GM23338 (cell line): ENCODE measurements at regions not wholly inside any gene's neighbourhood (a gene's known extent, or its start where the extent isn't known, plus 50 kb on each side); places are given as distances from the start of the nearest gene placed in this dataset.

Experiments
- ATAC-seq: fragments of 200-7000 bp; cut with Tn5 transposase; 3 replicates; pipeline ENCODE4 v1.9.1; 2020
- DNase-seq: peaks from one replicate; pipeline ENCODE4 v3.0.0-alpha.2; 2015; ENCODE audit warnings: low spot score
- H2AFZ ChIP-seq: fragments of 200-600 bp; sonication (generic); 2 replicates; pipeline ENCODE4 v1.8.0; 2016; ENCODE audit warnings: antibody characterized with exemption, mild to moderate bottlenecking, moderate library complexity
- H3F3A ChIP-seq: fragments of 200-600 bp; sonication (generic); replicated peaks from 2 replicates; pipeline ENCODE4 v1.8.0; 2017; ENCODE audit warnings: antibody characterized with exemption, mixed run types, low read depth
- H3K27ac ChIP-seq: fragments of 200-600 bp; sonication (generic); 2 replicates; pipeline ENCODE4 v1.6.1; 2016; ENCODE audit warnings: low read depth
- H3K27me3 ChIP-seq: fragments of 200-600 bp; sonication (generic); 2 replicates; pipeline ENCODE4 v1.8.0; 2016; ENCODE audit warnings: mild to moderate bottlenecking, mixed run types, moderate library complexity; ENCODE audit not compliant: insufficient read depth
- H3K36me3 ChIP-seq: fragments of 200-600 bp; sonication (generic); 2 replicates; pipeline ENCODE4 v1.8.0; 2016; ENCODE audit warnings: mild to moderate bottlenecking; ENCODE audit not compliant: insufficient read depth
- H3K4me1 ChIP-seq: fragments of 200-600 bp; sonication (generic); 2 replicates; pipeline ENCODE4 v1.8.0; 2016; ENCODE audit warnings: mild to moderate bottlenecking, moderate library complexity; ENCODE audit not compliant: insufficient read depth
- H3K4me2 ChIP-seq: fragments of 200-600 bp; sonication (generic); 2 replicates; pipeline ENCODE4 v1.7.1; 2017; ENCODE audit warnings: mixed run types
- H3K4me3 ChIP-seq: fragments of 200-600 bp; sonication (generic); 2 replicates; pipeline ENCODE4 v1.6.1; 2016; ENCODE audit warnings: mixed run types
- H3K79me2 ChIP-seq: fragments of 200-600 bp; sonication (generic); replicated peaks from 2 replicates; pipeline ENCODE4 v1.8.0; 2017; ENCODE audit warnings: mild to moderate bottlenecking; ENCODE audit not compliant: insufficient read depth
- H3K9me2 ChIP-seq: fragments of 200-600 bp; sonication (generic); 2 replicates; pipeline ENCODE4 v1.8.0; 2017; ENCODE audit not compliant: insufficient read depth
- H4K20me1 ChIP-seq: fragments of 200-600 bp; sonication (generic); replicated peaks from 2 replicates; pipeline ENCODE4 v1.8.0; 2017; ENCODE audit warnings: mild to moderate bottlenecking; ENCODE audit not compliant: insufficient read depth
- H3K27ac Mint-ChIP-seq: 2 replicates; pipeline ENCODE4 v1.8.0; 2020; ENCODE audit warnings: inconsistent platforms, mild to moderate bottlenecking, moderate library complexity, mixed read lengths
- H3K27me3 Mint-ChIP-seq: 3 replicates; pipeline ENCODE4 v1.8.0; 2022; ENCODE audit warnings: low read depth, mild to moderate bottlenecking, moderate library complexity, mixed read lengths, inconsistent platforms; ENCODE audit not compliant: insufficient read depth, poor library complexity
- H3K36me3 Mint-ChIP-seq: 3 replicates; pipeline ENCODE4 v1.8.0; 2021; ENCODE audit warnings: low read depth, mild to moderate bottlenecking, inconsistent platforms, moderate library complexity, mixed read lengths
- H3K4me1 Mint-ChIP-seq: 3 replicates; pipeline ENCODE4 v1.8.0; 2020; ENCODE audit warnings: mild to moderate bottlenecking, inconsistent platforms, mixed read lengths
- H3K4me3 Mint-ChIP-seq: 3 replicates; pipeline ENCODE4 v1.8.0; 2021; ENCODE audit warnings: moderate library complexity, mild to moderate bottlenecking, inconsistent platforms, mixed read lengths
- H3K9me3 Mint-ChIP-seq: 3 replicates; pipeline ENCODE4 v1.8.0; 2020; ENCODE audit warnings: moderate library complexity, mild to moderate bottlenecking, inconsistent platforms, mixed read lengths
- CREB1 ChIP-seq: fragments of 250-450 bp; sonication (Bioruptor Pico); IDR thresholded peaks from 2 replicates; pipeline ENCODE4 v1.5.0; 2020; ENCODE audit warnings: low read depth, mild to moderate bottlenecking, moderate library complexity
- ETS1 ChIP-seq: IDR thresholded peaks from 2 replicates; pipeline ENCODE4 v1.6.1; 2016; ENCODE audit warnings: antibody characterized with exemption
- EZH2 ChIP-seq: fragments of 200-600 bp; sonication (generic); IDR thresholded peaks from one replicate; pipeline ENCODE4 v1.8.0; 2017; ENCODE audit warnings: antibody characterized with exemption, mild to moderate bottlenecking, low read depth; ENCODE audit not compliant: unreplicated experiment
- JUNB ChIP-seq: IDR thresholded peaks from one replicate; pipeline ENCODE4 v1.6.1; 2016; ENCODE audit warnings: antibody characterized with exemption; ENCODE audit not compliant: unreplicated experiment
- NANOG ChIP-seq: IDR thresholded peaks from 2 replicates; pipeline ENCODE4 v1.6.1; 2016; ENCODE audit warnings: antibody characterized with exemption, borderline replicate concordance
- POLR2AphosphoS5 ChIP-seq: IDR thresholded peaks from 2 replicates; pipeline ENCODE4 v1.6.1; 2016; ENCODE audit warnings: antibody characterized with exemption, low read depth
- STAT1 ChIP-seq: IDR thresholded peaks from one replicate; pipeline ENCODE4 v1.6.1; 2016; ENCODE audit warnings: antibody characterized with exemption; ENCODE audit not compliant: unreplicated experiment
- ZNF114 ChIP-seq: fragments of 250-450 bp; sonication (Bioruptor Pico); IDR thresholded peaks from 2 replicates; pipeline ENCODE4 v1.5.0; 2020; ENCODE audit warnings: mild to moderate bottlenecking, moderate library complexity
- ZNF331 ChIP-seq: fragments of 250-450 bp; sonication (Bioruptor Pico); IDR thresholded peaks from 2 replicates; pipeline ENCODE4 v1.5.0; 2020; ENCODE audit warnings: low read depth, mild to moderate bottlenecking, moderate library complexity
- ZNF462 ChIP-seq: fragments of 250-450 bp; sonication (Bioruptor Pico); IDR thresholded peaks from 2 replicates; pipeline ENCODE4 v1.5.0; 2020; ENCODE audit warnings: mild to moderate bottlenecking, moderate library complexity
- TF ChIP-seq, protein P1 (sequence below): IDR thresholded peaks from one replicate; pipeline ENCODE4 v1.6.1; 2018; ENCODE audit warnings: antibody characterized with exemption; ENCODE audit not compliant: unreplicated experiment

GRCh38 chr21:35601211-35601610, 459.1 kb downstream of the SETD4 start:
- Histone ChIP-seq H3K27ac (no peak overlapping the region), H3K27me3 (no peaks in the 10 kb centered on the region), H3K9me2 (no peaks in the 10 kb centered on the region), H3K79me2 (no peaks in the 10 kb centered on the region), H2AFZ (peak overlapping the region; percentile 72), H3K4me1 (peaks cover 9% of the 10 kb centered on the region), H3K4me2 (no peak overlapping the region), H3F3A (no peaks in the 10 kb centered on the region), H3K36me3 (no peaks in the 10 kb centered on the region), H3K4me3 (no peak overlapping the region), H4K20me1 (no peaks in the 10 kb centered on the region)
- Mint-ChIP-seq H3K27me3 (peaks cover 5% of the 10 kb centered on the region), H3K4me3 (no peak overlapping the region), H3K36me3 (no peaks in the 10 kb centered on the region), H3K27ac (no peak overlapping the region), H3K4me1 (peaks cover 16% of the 10 kb centered on the region), H3K9me3 (no peaks in the 10 kb centered on the region)
- TF ChIP-seq, protein P1, sequence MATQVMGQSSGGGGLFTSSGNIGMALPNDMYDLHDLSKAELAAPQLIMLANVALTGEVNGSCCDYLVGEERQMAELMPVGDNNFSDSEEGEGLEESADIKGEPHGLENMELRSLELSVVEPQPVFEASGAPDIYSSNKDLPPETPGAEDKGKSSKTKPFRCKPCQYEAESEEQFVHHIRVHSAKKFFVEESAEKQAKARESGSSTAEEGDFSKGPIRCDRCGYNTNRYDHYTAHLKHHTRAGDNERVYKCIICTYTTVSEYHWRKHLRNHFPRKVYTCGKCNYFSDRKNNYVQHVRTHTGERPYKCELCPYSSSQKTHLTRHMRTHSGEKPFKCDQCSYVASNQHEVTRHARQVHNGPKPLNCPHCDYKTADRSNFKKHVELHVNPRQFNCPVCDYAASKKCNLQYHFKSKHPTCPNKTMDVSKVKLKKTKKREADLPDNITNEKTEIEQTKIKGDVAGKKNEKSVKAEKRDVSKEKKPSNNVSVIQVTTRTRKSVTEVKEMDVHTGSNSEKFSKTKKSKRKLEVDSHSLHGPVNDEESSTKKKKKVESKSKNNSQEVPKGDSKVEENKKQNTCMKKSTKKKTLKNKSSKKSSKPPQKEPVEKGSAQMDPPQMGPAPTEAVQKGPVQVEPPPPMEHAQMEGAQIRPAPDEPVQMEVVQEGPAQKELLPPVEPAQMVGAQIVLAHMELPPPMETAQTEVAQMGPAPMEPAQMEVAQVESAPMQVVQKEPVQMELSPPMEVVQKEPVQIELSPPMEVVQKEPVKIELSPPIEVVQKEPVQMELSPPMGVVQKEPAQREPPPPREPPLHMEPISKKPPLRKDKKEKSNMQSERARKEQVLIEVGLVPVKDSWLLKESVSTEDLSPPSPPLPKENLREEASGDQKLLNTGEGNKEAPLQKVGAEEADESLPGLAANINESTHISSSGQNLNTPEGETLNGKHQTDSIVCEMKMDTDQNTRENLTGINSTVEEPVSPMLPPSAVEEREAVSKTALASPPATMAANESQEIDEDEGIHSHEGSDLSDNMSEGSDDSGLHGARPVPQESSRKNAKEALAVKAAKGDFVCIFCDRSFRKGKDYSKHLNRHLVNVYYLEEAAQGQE: no peak
- TF ChIP-seq NANOG (no peak), POLR2AphosphoS5 (no peak), JUNB (no peak)
- ATAC-seq (no peak), DNase-seq (no peak)

- peaks cover 9% of the 10 kb centered on the region for H3K4me1 ChIP-seq
- peaks cover 18% of the 10 kb centered on the region for H3K4me1 Mint-ChIP-seq
- no peak for TF ChIP-seq ZNF462 (CRISPR knock-in tag)
- no peak for TF ChIP-seq POLR2AphosphoS5
- TF ChIP-seq ZNF331 (CRISPR knock-in tag): no peak
- TF ChIP-seq CREB1 (CRISPR knock-in tag): no peak
- TF ChIP-seq ETS1: no peak
- TF ChIP-seq STAT1: no peak
- TF ChIP-seq ZNF114 (CRISPR knock-in tag): no peak
- TF ChIP-seq EZH2: no peak
These were observed 461.2 kb downstream of the SETD4 start for GRCh38 chr21:35599164-35599563.

More at GRCh38 chr21:35599164-35599563, 461.2 kb downstream of the SETD4 start:
- Histone ChIP-seq H3K4me3 (no peak overlapping the region), H2AFZ (peak overlapping the region; percentile 83; the same call in 1 of the 2 replicates), H3F3A (no peaks in the 10 kb centered on the region), H4K20me1 (no peaks in the 10 kb centered on the region), H3K79me2 (no peaks in the 10 kb centered on the region), H3K27me3 (no peaks in the 10 kb centered on the region), H3K9me2 (no peaks in the 10 kb centered on the region), H3K27ac (no peak overlapping the region), H3K4me2 (no peak overlapping the region), H3K36me3 (no peaks in the 10 kb centered on the region)
- peaks cover 5% of the 10 kb centered on the region for H3K27me3 Mint-ChIP-seq
- H3K27ac Mint-ChIP-seq: no peak overlapping the region
- H3K4me3 Mint-ChIP-seq: no peak overlapping the region
- H3K9me3 Mint-ChIP-seq: no peaks in the 10 kb centered on the region; the same call in 2 of the 3 replicates
- H3K36me3 Mint-ChIP-seq: no peaks in the 10 kb centered on the region
- no peak for ATAC-seq
- no peak for DNase-seq
